GM12875 (cell line): ENCODE measurements at regions not wholly inside any gene's neighbourhood (a gene's known extent, or its start where the extent isn't known, plus 50 kb on each side); places are given as distances from the start of the nearest gene placed in this dataset.

Experiments
- H3K4me3 ChIP-seq: one replicate; pipeline ENCODE4 v1.5.1; 2011; ENCODE audit warnings: low read depth, low read length, control low read depth
- CTCF ChIP-seq: IDR thresholded peaks from 2 replicates; pipeline ENCODE4 v1.5.1; 2011; ENCODE audit warnings: low read depth, mild to moderate bottlenecking, control low read depth, inconsistent platforms, low read length, moderate library complexity, borderline replicate concordance; ENCODE audit not compliant: insufficient read depth

- no peak overlapping the region for H3K4me3 ChIP-seq
- no peak for TF ChIP-seq CTCF
These were observed 66.6 kb upstream of the GDNF start for GRCh38 chr5:37906416-37906815.

- no peak for TF ChIP-seq CTCF
- H3K4me3 ChIP-seq, result no peak overlapping the region
These were observed 65.4 kb upstream of the GDNF start for GRCh38 chr5:37905230-37905629.

GRCh38 chr5:37902323-37902722 lies 62.5 kb upstream of the GDNF start:
- H3K4me3 ChIP-seq, result no peak overlapping the region
- TF ChIP-seq CTCF, result no peak

- no peak overlapping the region for H3K4me3 ChIP-seq
- TF ChIP-seq CTCF, result 0 out of 2 replicates have a peak, but pooled peaks have one; percentile 5
These were observed 60.9 kb upstream of the GDNF start for GRCh38 chr5:37900692-37901091.

- TF ChIP-seq CTCF, result no peak
- H3K4me3 ChIP-seq, result no peak overlapping the region
These were observed 59.2 kb upstream of the GDNF start for GRCh38 chr5:37899037-37899436.

GRCh38 chr5:37896159-37896558 lies 56.3 kb upstream of the GDNF start:
- TF ChIP-seq CTCF, result no peak
- H3K4me3 ChIP-seq, result no peak overlapping the region

- no peak overlapping the region for H3K4me3 ChIP-seq
- no peak for TF ChIP-seq CTCF
These were observed 53.7 kb upstream of the GDNF start for GRCh38 chr5:37893434-37894134.
